ENCODE measurements at regions not wholly inside any gene's neighbourhood (a gene's known extent, or its start where the extent isn't known, plus 50 kb on each side); places are given as distances from the start of the nearest gene placed in this dataset.

GRCh38 chr1:70877343-70877742 is 170.3 kb downstream of the PTGER3 start:
- Histone ChIP-seq H4K20me1 (ENCODE audit: control insufficient read depth, insufficient read depth) (no peaks in the 10 kb centered on the region), H3K36me3 (ENCODE audit: control insufficient read depth in 2 of 2, insufficient read depth in 2 of 2, low read length in 1 of 2) (no peaks in the 10 kb centered on the region), H3K4me2 (ENCODE audit: control insufficient read depth, insufficient read depth) (no peak overlapping the region), H3K9ac (ENCODE audit: control insufficient read depth, insufficient read depth, low read length) (no peak overlapping the region), H3K4me1 (ENCODE audit: control insufficient read depth, insufficient read depth, low read length) (no peaks in the 10 kb centered on the region), H3K79me2 (ENCODE audit: control insufficient read depth, insufficient read depth, low read length) (no peaks in the 10 kb centered on the region), H3K9me3 (replicated peaks; ENCODE audit: control insufficient read depth, insufficient read depth, low read length) (no peaks in the 10 kb centered on the region), H2AFZ (ENCODE audit: control insufficient read depth, low read depth, low read length) (no peak overlapping the region), H3K27me3 (replicated peaks in 1 of 2; ENCODE audit: control insufficient read depth in 2 of 2, insufficient read depth in 2 of 2, low read length in 1 of 2) (no peaks in the 10 kb centered on the region), H3K4me3 (no peak overlapping the region), H3K27ac (ENCODE audit: control insufficient read depth, insufficient read depth) (no peak overlapping the region)
- BruUV-seq (replicated peaks): no TSS peak
- DNase-seq (ENCODE audit: low read depth, low spot score): no peak
- no peak for FAIRE-seq
- ChIA-PET SMC1A (ENCODE audit: uncharacterized antibody, unreplicated experiment) (no interaction called here), POLR2A (no interaction called here), RAD21 (ENCODE audit: unreplicated experiment) (no interaction called here), CTCF (no interaction called here)
- WGBS (ENCODE audit: insufficient coverage, insufficient replicate concordance, low lambda C conversion rate, missing lambda C conversion rate): 18% methylated on average over 3 of the region's 3 CpGs
- intact Hi-C loops (cut with micrococcal nuclease; ENCODE audit: unreplicated experiment): no loop called here
- TF ChIP-seq IRF5 (IDR thresholded peaks at IDR 0.05; ENCODE audit: borderline replicate concordance): no peak
- no peak for TF ChIP-seq FOS (IDR thresholded peaks at IDR 0.05; ENCODE audit: borderline replicate concordance, extremely low read depth, insufficient read length)
- TF ChIP-seq ZNF24 (IDR thresholded peaks at IDR 0.05): no peak
- TF ChIP-seq TCF7 (IDR thresholded peaks at IDR 0.05; ENCODE audit: borderline replicate concordance): no peak
- no peak for TF ChIP-seq PAX5 (IDR thresholded peaks at IDR 0.05; ENCODE audit: borderline replicate concordance, low read depth, low read length)
- in situ Hi-C loops (cut with MboI): no loop called here
- no peak for ATAC-seq

GRCh38 chr1:70887936-70888335 is 159.7 kb downstream of the PTGER3 start:
- no peak for FAIRE-seq
- ATAC-seq: no peak
- H3K27me3 ChIP-seq (replicated peaks in 1 of 2; ENCODE audit: control insufficient read depth in 2 of 2, insufficient read depth in 2 of 2, low read length in 1 of 2): no peaks in the 10 kb centered on the region
- no peaks in the 10 kb centered on the region for H3K9me3 ChIP-seq (replicated peaks; ENCODE audit: control insufficient read depth, insufficient read depth, low read length)
- SMC1A ChIA-PET (ENCODE audit: uncharacterized antibody, unreplicated experiment): no interaction called here
- no peak overlapping the region for H3K9ac ChIP-seq (ENCODE audit: control insufficient read depth, insufficient read depth, low read length)
- intact Hi-C loops (cut with micrococcal nuclease; ENCODE audit: unreplicated experiment) (no loop called here), in situ Hi-C loops (cut with MboI) (no loop called here)
- TF ChIP-seq ELK1 (IDR thresholded peaks at IDR 0.05; ENCODE audit: low read depth, low read length): no peak
- TF ChIP-seq RCOR1 (conservative IDR thresholded peaks at IDR 0.05; ENCODE audit: low read depth, low read length): no peak
- no peak for TF ChIP-seq SIX5 (IDR thresholded peaks at IDR 0.05; ENCODE audit: low read depth, low read length, severe bottlenecking)
- no peak overlapping the region for H3K4me3 ChIP-seq
- CTCF ChIA-PET: interaction anchor here (1.0 kb wide), 1 partner anchor 12 kb away, joined by 3 read pairs; no protein-coding TSS in a partner anchor
- no peak overlapping the region for H3K4me2 ChIP-seq (ENCODE audit: control insufficient read depth, insufficient read depth)
- H3K79me2 ChIP-seq (ENCODE audit: control insufficient read depth, insufficient read depth, low read length): no peaks in the 10 kb centered on the region
- H4K20me1 ChIP-seq (ENCODE audit: control insufficient read depth, insufficient read depth): no peaks in the 10 kb centered on the region
- H2AFZ ChIP-seq (ENCODE audit: control insufficient read depth, low read depth, low read length): no peak overlapping the region
- no peaks in the 10 kb centered on the region for H3K36me3 ChIP-seq (ENCODE audit: control insufficient read depth in 2 of 2, insufficient read depth in 2 of 2, low read length in 1 of 2)
- no TSS peak for BruUV-seq (replicated peaks)
- WGBS (ENCODE audit: insufficient coverage, insufficient replicate concordance, low lambda C conversion rate, missing lambda C conversion rate): 0% methylated on average over 3 of the region's 3 CpGs
- H3K27ac ChIP-seq (ENCODE audit: control insufficient read depth, insufficient read depth): no peak overlapping the region
- no peak for DNase-seq (ENCODE audit: low read depth, low spot score)
- POLR2A ChIA-PET: no interaction called here
- no peaks in the 10 kb centered on the region for H3K4me1 ChIP-seq (ENCODE audit: control insufficient read depth, insufficient read depth, low read length)
- RAD21 ChIA-PET (ENCODE audit: unreplicated experiment): no interaction called here

All from GM12878 (cell line).